GM21423 (cell line): ENCODE measurements at regions not wholly inside any gene's neighbourhood (a gene's known extent, or its start where the extent isn't known, plus 50 kb on each side); places are given as distances from the start of the nearest gene placed in this dataset.
"Not testable (repeated sequence)": the region's sequence is repeated elsewhere in the genome, so short reads cannot be mapped to it uniquely, and the experiment has no call there.

Experiments
- ATAC-seq: cut with Tn5 transposase; IDR thresholded peaks from one replicate; pipeline ENCODE4 v1.9.1; 2021; ENCODE audit warnings: mild to moderate bottlenecking, moderate library complexity; ENCODE audit not compliant: unreplicated experiment

DNA sequence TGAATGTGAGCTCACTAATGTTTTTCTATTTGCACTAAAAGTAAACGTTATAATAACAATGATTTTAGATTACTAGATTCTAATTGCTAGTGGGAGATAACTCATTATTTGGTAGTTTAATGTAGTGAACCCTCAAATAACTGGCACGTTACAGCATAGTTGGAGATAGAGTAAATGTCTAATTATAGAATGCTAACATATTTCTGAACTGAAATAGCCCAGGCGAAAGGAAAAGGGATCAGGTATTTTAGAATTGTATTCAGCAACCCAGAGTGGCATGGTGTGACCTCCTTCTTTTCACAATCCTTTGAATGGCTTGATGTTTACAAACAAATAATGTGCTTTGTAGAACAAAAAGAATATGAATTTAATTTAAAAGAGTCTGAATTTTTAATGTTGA lies 1221.2 kb downstream of the CDH8 start:
- ATAC-seq = no peak

- no peak for ATAC-seq
Observed at GRCh38 chr16:60811657-60812056, 1224.6 kb downstream of the CDH8 start.

DNA sequence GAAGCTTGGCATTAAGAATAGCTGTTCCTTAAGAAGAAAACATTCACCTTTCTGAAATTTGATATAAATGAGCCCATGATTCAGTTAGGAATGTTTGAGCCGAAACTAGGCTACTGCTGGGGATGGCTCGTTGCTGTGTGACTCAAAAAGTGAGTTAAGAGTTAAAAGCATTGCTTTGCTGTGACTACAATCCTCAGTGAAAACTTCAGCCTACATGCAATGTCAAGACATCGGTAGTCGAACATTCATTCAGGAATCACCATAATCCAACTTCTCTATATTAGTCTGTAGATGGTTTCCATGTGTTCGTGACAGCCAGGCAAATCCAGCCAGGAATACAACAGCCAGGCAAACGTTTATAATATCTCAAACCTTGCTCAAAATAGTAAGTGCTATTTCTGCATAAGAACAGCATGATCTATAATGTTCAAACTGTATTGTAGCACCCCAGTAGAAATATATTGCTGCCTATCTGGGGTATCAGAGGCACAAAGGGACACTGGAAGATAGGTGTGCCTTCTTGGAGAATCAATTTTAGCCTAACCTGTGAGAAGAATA lies 1225.1 kb downstream of the CDH8 start:
- ATAC-seq = no peak

GRCh38 chr16:60810250-60810649 lies 1226.0 kb downstream of the CDH8 start:
- no peak for ATAC-seq

- no peak for ATAC-seq
Observed at GRCh38 chr16:60792437-60792836, 1243.8 kb downstream of the CDH8 start.

- no peak for ATAC-seq
Observed at GRCh38 chr16:60788631-60789030, 1247.6 kb downstream of the CDH8 start.

DNA sequence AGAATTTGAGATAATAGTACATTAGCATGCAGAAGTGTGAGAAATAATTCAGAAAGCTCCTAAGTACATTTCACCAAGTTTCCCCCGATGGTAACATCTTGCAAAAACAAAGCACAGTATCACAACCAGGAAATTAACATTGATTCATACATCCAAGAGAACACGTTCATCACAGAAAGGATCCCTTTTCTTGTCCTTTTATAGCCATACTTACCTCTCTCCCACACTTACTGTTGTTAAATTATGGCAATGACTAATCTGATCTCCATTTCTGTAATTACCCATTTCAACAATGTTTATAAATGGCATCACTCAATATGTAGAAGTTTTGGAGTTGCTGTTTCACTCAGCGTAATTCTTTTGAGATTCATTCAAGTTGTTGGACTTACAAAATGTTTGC lies 1260.0 kb downstream of the CDH8 start:
- ATAC-seq = no peak

DNA sequence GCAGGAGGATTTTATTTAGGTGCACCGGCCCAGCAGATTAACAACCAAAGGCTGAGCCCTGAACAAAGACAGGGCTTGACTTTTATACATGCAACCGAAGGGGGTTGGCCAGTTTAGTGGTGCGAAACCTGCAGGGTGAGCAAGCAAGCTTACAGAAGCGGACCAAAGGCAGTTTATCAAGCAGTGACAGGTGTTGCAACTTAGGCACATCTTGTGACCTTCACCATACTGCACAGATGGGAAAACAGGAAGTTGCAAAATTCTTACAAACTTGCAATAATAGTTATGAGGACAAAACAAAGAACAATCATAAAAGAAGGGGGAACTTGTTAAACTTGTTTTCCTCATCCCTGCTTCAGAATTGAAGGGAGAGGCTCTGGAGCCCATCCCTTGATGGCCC lies 1265.1 kb downstream of the CDH8 start:
- no peak for ATAC-seq

DNA sequence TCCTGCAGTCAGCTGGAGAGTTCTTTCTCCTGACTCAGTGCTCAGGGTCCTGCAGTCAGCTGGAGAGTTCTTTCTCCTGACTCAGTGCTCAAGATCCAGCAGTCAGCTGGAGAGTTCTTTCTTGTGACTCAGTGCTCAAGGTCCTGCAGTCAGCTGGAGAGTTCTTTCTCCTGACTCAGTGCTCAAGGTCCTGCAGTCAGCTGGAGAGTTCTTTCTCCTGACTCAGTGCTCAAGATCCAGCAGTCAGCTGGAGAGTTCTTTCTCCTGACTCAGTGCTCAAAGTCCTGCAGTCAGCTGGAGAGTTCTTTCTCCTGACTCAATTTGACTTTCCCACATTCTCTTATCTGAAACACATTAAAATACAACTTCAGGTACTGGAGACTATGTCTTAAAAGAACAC lies 1265.9 kb downstream of the CDH8 start:
- ATAC-seq = not testable (repeated sequence)

DNA sequence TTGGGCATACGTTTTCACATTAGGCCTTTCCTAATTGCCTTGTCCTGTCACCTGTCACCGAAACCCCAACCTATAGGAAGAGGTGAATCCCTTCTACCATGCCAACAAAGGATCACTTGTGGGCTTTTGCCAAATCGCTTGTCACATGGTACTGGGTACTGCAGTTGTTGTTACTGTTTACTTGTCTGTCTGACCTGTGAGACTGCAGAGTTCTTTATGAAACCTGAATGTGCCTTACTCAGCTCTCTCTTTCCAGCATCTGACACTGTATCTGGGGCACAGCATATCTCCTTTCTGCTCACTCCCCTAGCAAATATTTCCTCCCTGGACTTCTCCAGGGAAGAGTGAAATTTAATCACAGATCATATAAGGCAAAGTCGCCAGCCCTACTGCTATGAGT lies 1272.4 kb downstream of the CDH8 start:
- no peak for ATAC-seq

DNA sequence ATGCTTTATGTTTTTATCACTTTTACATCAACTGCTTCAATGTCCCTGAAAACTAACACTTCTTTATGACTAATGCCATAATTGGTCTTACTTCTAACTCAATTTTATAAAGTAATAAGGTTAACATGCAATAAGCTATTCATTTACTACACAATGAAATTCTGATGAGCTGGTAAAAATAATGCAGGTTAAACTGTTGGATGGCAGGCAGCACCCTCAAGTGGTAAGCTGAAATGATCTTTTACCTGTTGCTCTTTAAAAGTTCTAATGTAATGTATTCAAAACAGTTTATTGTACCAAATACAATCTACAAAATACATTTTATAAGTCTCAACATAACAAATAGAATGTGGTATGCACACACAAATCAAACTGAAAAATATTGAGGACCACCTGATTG lies 1280.3 kb downstream of the CDH8 start:
- ATAC-seq = no peak

DNA sequence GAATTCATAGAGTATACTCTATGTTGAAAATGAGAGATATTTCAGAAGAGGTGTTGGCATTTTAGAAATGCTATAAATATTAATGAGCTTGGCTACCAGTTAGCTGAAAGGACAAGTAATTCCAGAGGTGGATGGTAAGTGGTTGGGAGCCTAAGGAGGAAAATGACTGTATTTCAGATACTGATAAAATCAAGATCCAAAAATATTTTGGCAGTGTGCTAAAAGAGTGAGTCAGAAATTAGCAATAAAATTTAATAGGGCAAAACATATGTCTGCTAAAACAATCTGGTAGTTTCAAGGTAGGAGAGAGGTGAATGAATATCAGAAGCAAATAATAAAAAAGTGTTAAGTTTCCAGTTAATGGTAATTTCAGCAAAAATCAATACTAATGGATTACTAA lies 1287.9 kb downstream of the CDH8 start:
- ATAC-seq = no peak

GRCh38 chr16:60744198-60744597 lies 1292.0 kb downstream of the CDH8 start:
- no peak for ATAC-seq

- no peak for ATAC-seq
Observed at GRCh38 chr16:60741810-60742209, 1294.4 kb downstream of the CDH8 start.

GRCh38 chr16:60739737-60740683 lies 1296.2 kb downstream of the CDH8 start:
- no peak for ATAC-seq

GRCh38 chr16:60731329-60732050 lies 1304.7 kb downstream of the CDH8 start:
- no peak for ATAC-seq

- ATAC-seq = no peak
Observed at GRCh38 chr16:60729051-60729450, 1307.2 kb downstream of the CDH8 start.

GRCh38 chr16:60727851-60728250 lies 1308.4 kb downstream of the CDH8 start:
- no peak for ATAC-seq

DNA sequence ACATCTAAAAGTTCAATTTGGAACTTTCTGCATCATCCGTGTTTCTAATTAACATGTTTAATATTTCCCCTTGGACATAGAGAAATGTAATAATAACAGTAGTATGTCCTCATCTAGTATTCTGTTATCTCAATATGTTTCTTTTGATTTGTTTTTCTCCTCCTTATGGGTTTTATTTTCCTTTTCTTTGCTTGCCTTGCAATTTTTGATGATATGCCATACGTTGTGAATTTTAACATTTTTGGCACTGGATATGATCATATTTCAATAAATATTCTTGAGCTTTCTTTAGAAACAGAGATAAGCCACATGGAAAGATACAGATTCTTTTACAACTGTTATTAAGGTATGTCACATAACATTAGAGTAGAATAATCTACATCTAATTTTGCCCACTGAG lies 1316.2 kb downstream of the CDH8 start:
- no peak for ATAC-seq

- ATAC-seq = no peak
Observed at GRCh38 chr16:60717808-60718207, 1318.4 kb downstream of the CDH8 start.

- no peak for ATAC-seq
Observed at GRCh38 chr16:60712144-60712543, 1324.1 kb downstream of the CDH8 start.

DNA sequence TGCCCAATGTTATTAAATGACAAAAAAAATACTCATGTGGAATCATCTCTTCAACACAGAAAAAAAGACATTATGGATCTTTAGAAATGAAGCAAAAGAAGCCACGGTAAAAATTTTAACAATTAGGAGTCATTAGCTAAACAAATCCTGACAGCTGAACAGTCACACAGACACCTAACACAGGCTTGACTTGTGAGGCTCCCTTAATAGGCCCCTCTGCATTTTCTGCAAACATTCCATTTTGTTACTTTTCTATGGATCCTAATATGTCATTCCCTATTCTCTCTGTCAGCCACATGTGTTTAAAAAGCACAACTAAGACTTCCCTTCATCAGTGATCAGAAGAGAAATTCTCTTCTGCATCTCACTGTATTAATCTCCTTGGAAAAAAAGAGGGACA lies 1331.5 kb downstream of the CDH8 start:
- ATAC-seq = no peak
